ENCODE measurements at regions not wholly inside any gene's neighbourhood (a gene's known extent, or its start where the extent isn't known, plus 50 kb on each side); places are given as distances from the start of the nearest gene placed in this dataset.
"Not testable (repeated sequence)": the region's sequence is repeated elsewhere in the genome, so short reads cannot be mapped to it uniquely, and the experiment has no call there.

DNA sequence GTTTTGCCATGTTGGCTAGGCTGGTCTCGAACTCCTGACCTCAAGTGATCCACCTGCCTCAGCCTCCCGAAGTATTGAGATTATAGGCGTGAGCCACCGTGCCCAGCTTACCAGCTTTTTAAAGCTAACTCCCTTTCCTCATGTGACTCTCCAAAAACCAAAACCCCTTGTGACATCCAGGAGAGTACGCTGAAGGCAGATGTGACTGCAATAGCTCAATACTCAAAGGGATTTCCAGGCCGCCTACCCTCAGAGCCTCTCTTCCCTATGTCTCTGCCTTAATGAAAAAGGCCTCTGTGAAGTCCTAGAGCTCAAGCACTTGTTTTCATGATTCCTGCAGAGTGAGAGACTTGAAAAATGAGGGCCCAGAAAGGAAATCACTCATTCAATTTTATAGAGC, 82.6 kb downstream of the TEX35 start:
- intact Hi-C loops (cut with DNase I) = no loop called here
- no peak for ATAC-seq (ENCODE audit: low FRiP score)
- no peaks in the 10 kb centered on the region for H3K36me3 ChIP-seq (ENCODE audit: control insufficient read depth in 1 of 2, insufficient read depth in 2 of 2, low read length in 1 of 2)
- no peak overlapping the region for H3K4me3 ChIP-seq (ENCODE audit: low read length in 2 of 2)
- H3K4me1 ChIP-seq (ENCODE audit: control insufficient read depth in 1 of 2, insufficient read depth in 2 of 2, low read length in 2 of 2) = no peaks in the 10 kb centered on the region
- 96% methylated on average over 6 of the region's 6 CpGs for WGBS, 2 donors
- H3K27ac ChIP-seq (ENCODE audit: low read depth in 1 of 2, low read length in 2 of 2) = no peak overlapping the region
- no peak for DNase-seq
- peaks cover 3% of the 10 kb centered on the region for H3K9me3 ChIP-seq (ENCODE audit: control insufficient read depth, low read length)
- H3K27me3 ChIP-seq (ENCODE audit: control insufficient read depth in 1 of 2, insufficient read depth in 2 of 2, low read length in 1 of 2) = peaks cover 0 to 2% of the 10 kb centered on the region in 2 donors

DNA sequence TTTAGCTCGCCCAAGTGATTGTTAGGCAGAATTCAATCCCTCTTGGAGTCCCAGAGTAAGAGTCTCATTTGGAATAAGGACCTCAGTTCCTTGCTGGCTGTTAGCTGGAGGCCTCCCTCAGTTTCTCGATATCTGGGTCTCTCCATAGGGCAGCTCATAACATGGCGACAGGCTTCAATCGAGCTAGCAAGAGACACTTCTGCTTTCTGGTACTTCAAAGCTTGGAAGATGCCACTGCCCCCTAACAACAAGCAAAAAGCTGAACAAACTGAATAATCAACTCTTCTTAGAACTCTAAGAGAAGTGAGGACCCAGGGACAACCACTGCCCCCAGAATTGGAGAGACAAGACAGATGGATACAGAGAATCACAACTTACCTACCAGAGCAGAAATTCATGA, 86.2 kb downstream of the TEX35 start:
- no peaks in the 10 kb centered on the region for H3K36me3 ChIP-seq (ENCODE audit: control insufficient read depth in 1 of 2, insufficient read depth in 2 of 2, low read length in 1 of 2)
- no peak overlapping the region for H3K27ac ChIP-seq (ENCODE audit: low read depth in 1 of 2, low read length in 2 of 2)
- no peaks in the 10 kb centered on the region for H3K9me3 ChIP-seq (ENCODE audit: control insufficient read depth, low read length)
- DNase-seq (no peak), ATAC-seq (ENCODE audit: low FRiP score) (no peak)
- 92 to 93% methylated on average over 4 of the region's 4 CpGs for WGBS, 2 donors
- intact Hi-C loops (cut with DNase I) = no loop called here
- no peaks in the 10 kb centered on the region for H3K27me3 ChIP-seq (ENCODE audit: control insufficient read depth in 1 of 2, insufficient read depth in 2 of 2, low read length in 1 of 2)
- H3K4me1 ChIP-seq (ENCODE audit: control insufficient read depth in 1 of 2, insufficient read depth in 2 of 2, low read length in 2 of 2) = no peaks in the 10 kb centered on the region
- no peak overlapping the region for H3K4me3 ChIP-seq (ENCODE audit: low read length in 2 of 2)

DNA sequence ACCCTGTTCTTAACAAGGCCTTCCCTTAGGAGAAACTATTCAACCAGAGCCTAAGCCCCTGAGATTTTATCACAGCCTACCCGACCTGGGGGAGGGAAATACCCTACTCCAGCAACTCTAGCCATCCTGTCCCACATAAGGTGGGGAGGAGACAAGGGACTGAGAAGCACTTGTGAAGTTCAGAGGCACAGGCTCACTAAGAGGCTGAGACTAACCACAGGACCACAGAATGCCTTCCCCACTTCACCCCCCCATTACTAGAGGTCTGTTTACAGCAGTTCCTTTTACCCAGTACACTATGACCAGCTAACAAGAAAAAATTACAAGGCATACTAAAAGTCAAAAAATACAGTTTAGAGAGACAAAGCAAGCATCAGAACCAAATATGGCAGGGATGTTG, 86.8 kb downstream of the TEX35 start:
- Histone ChIP-seq H3K4me3 (ENCODE audit: low read length in 2 of 2) (no peak overlapping the region), H3K27me3 (ENCODE audit: control insufficient read depth in 1 of 2, insufficient read depth in 2 of 2, low read length in 1 of 2) (no peaks in the 10 kb centered on the region), H3K27ac (ENCODE audit: low read depth in 1 of 2, low read length in 2 of 2) (no peak overlapping the region), H3K4me1 (ENCODE audit: control insufficient read depth in 1 of 2, insufficient read depth in 2 of 2, low read length in 2 of 2) (no peaks in the 10 kb centered on the region), H3K36me3 (ENCODE audit: control insufficient read depth in 1 of 2, insufficient read depth in 2 of 2, low read length in 1 of 2) (no peaks in the 10 kb centered on the region), H3K9me3 (ENCODE audit: control insufficient read depth, low read length) (no peaks in the 10 kb centered on the region)
- ATAC-seq (ENCODE audit: low FRiP score) = no peak
- intact Hi-C loops (cut with DNase I) = no loop called here
- 0 to 10% methylated on average over 1 of the region's 1 CpG for WGBS, 2 donors
- DNase-seq = no peak

- intact Hi-C loops (cut with DNase I) = no loop called here
- ATAC-seq (ENCODE audit: low FRiP score) = no peak
- no peak for DNase-seq
- Histone ChIP-seq H3K4me3 (ENCODE audit: low read length in 2 of 2) (no peak overlapping the region), H3K27ac (ENCODE audit: low read depth in 1 of 2, low read length in 2 of 2) (no peak overlapping the region), H3K27me3 (ENCODE audit: control insufficient read depth in 1 of 2, insufficient read depth in 2 of 2, low read length in 1 of 2) (no peaks in the 10 kb centered on the region), H3K4me1 (ENCODE audit: control insufficient read depth in 1 of 2, insufficient read depth in 2 of 2, low read length in 2 of 2) (no peaks in the 10 kb centered on the region), H3K36me3 (ENCODE audit: control insufficient read depth in 1 of 2, insufficient read depth in 2 of 2, low read length in 1 of 2) (no peaks in the 10 kb centered on the region), H3K9me3 (ENCODE audit: control insufficient read depth, low read length) (no peaks in the 10 kb centered on the region)
- WGBS, 2 donors = 94 to 98% methylated on average over 5 of the region's 5 CpGs
Measured at GRCh38 chr1:178603926-178604325, 91.0 kb downstream of the TEX35 start.

- H3K9me3 ChIP-seq (ENCODE audit: control insufficient read depth, low read length) = no peaks in the 10 kb centered on the region
- 86 to 92% methylated on average over 2 of the region's 2 CpGs for WGBS, 2 donors
- H3K36me3 ChIP-seq (ENCODE audit: control insufficient read depth in 1 of 2, insufficient read depth in 2 of 2, low read length in 1 of 2) = no peaks in the 10 kb centered on the region
- DNase-seq (no peak), ATAC-seq (ENCODE audit: low FRiP score) (no peak)
- no peak overlapping the region for H3K27ac ChIP-seq (ENCODE audit: low read depth in 1 of 2, low read length in 2 of 2)
- H3K27me3 ChIP-seq (ENCODE audit: control insufficient read depth in 1 of 2, insufficient read depth in 2 of 2, low read length in 1 of 2) = no peaks in the 10 kb centered on the region
- intact Hi-C loops (cut with DNase I) = no loop called here
- H3K4me1 ChIP-seq (ENCODE audit: control insufficient read depth in 1 of 2, insufficient read depth in 2 of 2, low read length in 2 of 2) = no peaks in the 10 kb centered on the region
- H3K4me3 ChIP-seq (ENCODE audit: low read length in 2 of 2) = no peak overlapping the region
Measured at GRCh38 chr1:178606839-178607238, 93.9 kb downstream of the TEX35 start.

GRCh38 chr1:178607718-178608408, 95.0 kb downstream of the TEX35 start:
- Histone ChIP-seq H3K27ac (ENCODE audit: low read depth in 1 of 2, low read length in 2 of 2) (no peak overlapping the region), H3K4me1 (ENCODE audit: control insufficient read depth in 1 of 2, insufficient read depth in 2 of 2, low read length in 2 of 2) (no peaks in the 10 kb centered on the region), H3K9me3 (ENCODE audit: control insufficient read depth, low read length) (no peaks in the 10 kb centered on the region), H3K27me3 (ENCODE audit: control insufficient read depth in 1 of 2, insufficient read depth in 2 of 2, low read length in 1 of 2) (no peaks in the 10 kb centered on the region), H3K4me3 (ENCODE audit: low read length in 2 of 2) (no peak overlapping the region), H3K36me3 (ENCODE audit: control insufficient read depth in 1 of 2, insufficient read depth in 2 of 2, low read length in 1 of 2) (no peaks in the 10 kb centered on the region)
- WGBS, 2 donors = 88 to 89% methylated on average over 6 of the region's 6 CpGs
- intact Hi-C loops (cut with DNase I) = no loop called here
- no peak for ATAC-seq (ENCODE audit: low FRiP score)
- DNase-seq = no peak

DNA sequence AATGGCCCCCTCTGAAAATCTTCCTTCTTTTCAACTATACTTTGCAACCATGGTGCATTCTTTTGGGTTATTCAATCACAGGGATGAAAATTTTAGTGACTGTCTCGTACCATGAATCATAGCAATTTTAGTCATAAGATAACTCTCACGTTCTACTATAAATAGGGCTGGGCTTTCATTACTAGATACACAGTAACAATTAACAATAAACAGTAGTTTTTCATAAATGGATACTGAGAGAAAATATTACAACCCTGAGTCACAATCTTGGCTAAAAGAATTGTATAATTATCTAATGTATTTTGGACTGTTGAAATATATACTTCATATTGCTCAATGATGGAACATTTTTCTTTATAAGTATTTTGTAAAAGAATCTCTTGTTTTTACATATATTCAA, 96.1 kb downstream of the TEX35 start:
- Histone ChIP-seq H3K36me3 (ENCODE audit: control insufficient read depth in 1 of 2, insufficient read depth in 2 of 2, low read length in 1 of 2) (no peaks in the 10 kb centered on the region), H3K27ac (ENCODE audit: low read depth in 1 of 2, low read length in 2 of 2) (no peak overlapping the region), H3K4me1 (ENCODE audit: control insufficient read depth in 1 of 2, insufficient read depth in 2 of 2, low read length in 2 of 2) (no peaks in the 10 kb centered on the region), H3K4me3 (ENCODE audit: low read length in 2 of 2) (no peak overlapping the region), H3K9me3 (ENCODE audit: control insufficient read depth, low read length) (no peaks in the 10 kb centered on the region), H3K27me3 (ENCODE audit: control insufficient read depth in 1 of 2, insufficient read depth in 2 of 2, low read length in 1 of 2) (no peaks in the 10 kb centered on the region)
- ATAC-seq (ENCODE audit: low FRiP score) (no peak), DNase-seq (no peak)
- intact Hi-C loops (cut with DNase I) = no loop called here
- WGBS, 2 donors = 26 to 34% methylated on average over 2 of the region's 2 CpGs

DNA sequence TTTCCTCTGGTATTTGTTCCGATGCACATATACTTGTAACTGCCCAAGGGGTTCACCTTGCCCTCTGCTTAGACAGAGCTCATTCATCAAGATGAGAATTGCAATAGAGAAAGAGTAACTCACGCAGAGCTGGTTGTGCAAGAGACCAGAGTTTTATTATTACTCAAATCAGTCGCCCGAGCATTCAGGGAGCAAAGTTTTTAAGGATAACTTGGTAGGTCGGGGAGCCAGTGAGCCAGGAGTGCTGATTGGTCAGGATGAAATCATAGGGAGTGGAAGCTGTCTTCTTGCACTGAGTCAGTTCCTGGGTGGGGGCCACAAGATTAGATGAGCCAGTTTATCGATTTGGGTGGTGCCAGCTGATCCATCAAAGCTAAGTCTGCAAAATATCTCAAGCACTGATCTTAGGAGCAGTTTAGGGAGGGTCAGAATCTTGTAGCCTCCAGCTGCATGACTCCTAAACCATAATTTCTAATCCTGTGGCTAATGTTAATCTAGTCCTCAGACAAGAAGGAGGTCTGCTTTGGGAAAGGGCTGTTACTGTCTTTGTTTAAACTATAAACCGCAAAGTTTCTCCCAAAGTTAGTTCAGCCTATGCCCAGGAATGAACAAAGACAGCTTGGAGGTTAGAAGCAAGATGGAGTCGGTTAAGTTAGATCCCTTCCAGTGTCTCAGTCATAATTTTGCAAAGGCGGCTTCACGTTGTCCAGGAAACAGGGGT, 97.9 kb downstream of the TEX35 start:
- H3K27me3 ChIP-seq (ENCODE audit: control insufficient read depth in 1 of 2, insufficient read depth in 2 of 2, low read length in 1 of 2); intact Hi-C loops (cut with DNase I); H3K9me3 ChIP-seq (ENCODE audit: control insufficient read depth, low read length); H3K27ac ChIP-seq (ENCODE audit: low read depth in 1 of 2, low read length in 2 of 2); H3K36me3 ChIP-seq (ENCODE audit: control insufficient read depth in 1 of 2, insufficient read depth in 2 of 2, low read length in 1 of 2); ATAC-seq (ENCODE audit: low FRiP score); H3K4me3 ChIP-seq (ENCODE audit: low read length in 2 of 2); DNase-seq; H3K4me1 ChIP-seq (ENCODE audit: control insufficient read depth in 1 of 2, insufficient read depth in 2 of 2, low read length in 2 of 2): not testable (repeated sequence)
- WGBS, 2 donors = 88 to 89% methylated on average over 10 of the region's 10 CpGs

DNA sequence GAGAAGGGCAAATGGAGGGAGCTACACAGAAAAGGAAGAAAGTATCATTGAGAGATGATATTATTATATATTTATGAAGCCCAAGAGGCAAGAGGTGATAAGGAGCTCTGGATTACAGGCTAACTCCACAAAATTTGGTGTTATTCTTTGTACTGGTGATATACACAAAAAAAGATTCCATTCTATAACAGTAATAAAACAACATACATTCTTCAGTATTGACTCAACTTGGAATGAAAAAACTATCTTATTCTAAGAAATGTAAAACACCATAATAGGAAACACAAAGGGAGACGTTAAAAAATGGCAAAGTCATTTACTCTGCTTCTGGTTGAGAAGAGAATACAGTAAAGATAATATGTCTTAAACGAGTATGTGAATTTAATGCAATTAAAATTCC, 99.4 kb downstream of the TEX35 start:
- intact Hi-C loops (cut with DNase I) = no loop called here
- Histone ChIP-seq H3K9me3 (ENCODE audit: control insufficient read depth, low read length) (no peaks in the 10 kb centered on the region), H3K27me3 (ENCODE audit: control insufficient read depth in 1 of 2, insufficient read depth in 2 of 2, low read length in 1 of 2) (no peaks in the 10 kb centered on the region), H3K27ac (ENCODE audit: low read depth in 1 of 2, low read length in 2 of 2) (no peak overlapping the region), H3K36me3 (ENCODE audit: control insufficient read depth in 1 of 2, insufficient read depth in 2 of 2, low read length in 1 of 2) (no peaks in the 10 kb centered on the region), H3K4me1 (ENCODE audit: control insufficient read depth in 1 of 2, insufficient read depth in 2 of 2, low read length in 2 of 2) (no peaks in the 10 kb centered on the region), H3K4me3 (ENCODE audit: low read length in 2 of 2) (no peak overlapping the region)
- ATAC-seq (ENCODE audit: low FRiP score) = no peak
- WGBS, 2 donors = 12 to 18% methylated on average over 2 of the region's 2 CpGs
- no peak for DNase-seq
